ENCODE measurements at regions not wholly inside any gene's neighbourhood (a gene's known extent, or its start where the extent isn't known, plus 50 kb on each side); places are given as distances from the start of the nearest gene placed in this dataset.

DNA sequence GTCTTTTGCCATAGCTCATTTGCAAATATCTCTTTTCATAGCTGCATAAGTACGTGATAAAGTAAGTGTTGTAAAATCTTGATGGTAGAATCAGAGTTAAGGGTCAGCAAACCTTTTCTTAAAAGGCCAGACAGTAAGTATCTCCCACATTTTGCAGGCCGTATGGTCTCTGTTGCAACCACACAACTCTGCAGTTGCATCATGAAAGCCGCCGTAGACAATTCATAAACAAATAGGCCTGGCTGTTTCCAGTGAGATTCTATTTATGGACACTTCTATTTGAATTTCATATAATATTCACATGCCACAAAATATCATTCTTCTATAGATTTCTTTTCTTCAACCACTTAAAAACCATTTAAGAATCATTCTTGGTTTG, 248.5 kb downstream of the TLE3 start:
- TF ChIP-seq, protein P1, sequence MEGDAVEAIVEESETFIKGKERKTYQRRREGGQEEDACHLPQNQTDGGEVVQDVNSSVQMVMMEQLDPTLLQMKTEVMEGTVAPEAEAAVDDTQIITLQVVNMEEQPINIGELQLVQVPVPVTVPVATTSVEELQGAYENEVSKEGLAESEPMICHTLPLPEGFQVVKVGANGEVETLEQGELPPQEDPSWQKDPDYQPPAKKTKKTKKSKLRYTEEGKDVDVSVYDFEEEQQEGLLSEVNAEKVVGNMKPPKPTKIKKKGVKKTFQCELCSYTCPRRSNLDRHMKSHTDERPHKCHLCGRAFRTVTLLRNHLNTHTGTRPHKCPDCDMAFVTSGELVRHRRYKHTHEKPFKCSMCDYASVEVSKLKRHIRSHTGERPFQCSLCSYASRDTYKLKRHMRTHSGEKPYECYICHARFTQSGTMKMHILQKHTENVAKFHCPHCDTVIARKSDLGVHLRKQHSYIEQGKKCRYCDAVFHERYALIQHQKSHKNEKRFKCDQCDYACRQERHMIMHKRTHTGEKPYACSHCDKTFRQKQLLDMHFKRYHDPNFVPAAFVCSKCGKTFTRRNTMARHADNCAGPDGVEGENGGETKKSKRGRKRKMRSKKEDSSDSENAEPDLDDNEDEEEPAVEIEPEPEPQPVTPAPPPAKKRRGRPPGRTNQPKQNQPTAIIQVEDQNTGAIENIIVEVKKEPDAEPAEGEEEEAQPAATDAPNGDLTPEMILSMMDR (IDR thresholded peaks at IDR 0.05; ENCODE audit: low read length): no peak
- TF ChIP-seq EZH2phosphoT487 (IDR thresholded peaks at IDR 0.05; ENCODE audit: low read length) (no peak), EZH2 (optimal IDR thresholded peaks at IDR 0.05; ENCODE audit: low read depth, low read length) (no peak)

Measured in MM.1S (cell line).